ENCODE measurements at regions not wholly inside any gene's neighbourhood (a gene's known extent, or its start where the extent isn't known, plus 50 kb on each side); places are given as distances from the start of the nearest gene placed in this dataset.
"Not testable (repeated sequence)": the region's sequence is repeated elsewhere in the genome, so short reads cannot be mapped to it uniquely, and the experiment has no call there.

GRCh38 chr5:74388411-74388810 lies 252.1 kb downstream of the ENC1 start:
- H3K36me3 ChIP-seq (ENCODE audit: insufficient read depth); H3K4me3 ChIP-seq (ENCODE audit: low read depth, low read length); DNase-seq (ENCODE audit: extremely low spot score); H3K27ac ChIP-seq (ENCODE audit: low read depth); H3K4me1 ChIP-seq (ENCODE audit: insufficient read depth): not testable (repeated sequence)
- WGBS, result 95% methylated on average over 2 of the region's 2 CpGs

GRCh38 chr5:74386571-74387334 lies 253.8 kb downstream of the ENC1 start:
- peaks cover 6% of the 10 kb centered on the region for H3K4me1 ChIP-seq (ENCODE audit: insufficient read depth)
- no peaks in the 10 kb centered on the region for H3K36me3 ChIP-seq (ENCODE audit: insufficient read depth)
- H3K27ac ChIP-seq (ENCODE audit: low read depth), result no peak overlapping the region
- 94% methylated on average over 4 of the region's 4 CpGs for WGBS
- H3K4me3 ChIP-seq (ENCODE audit: low read depth, low read length), result no peak overlapping the region
- DNase-seq (ENCODE audit: extremely low spot score), result no peak

GRCh38 chr5:74384851-74385250 lies 255.7 kb downstream of the ENC1 start:
- 33% methylated on average over 2 of the region's 2 CpGs for WGBS
- Histone ChIP-seq H3K4me1 (ENCODE audit: insufficient read depth) (peaks cover 6% of the 10 kb centered on the region), H3K36me3 (ENCODE audit: insufficient read depth) (no peaks in the 10 kb centered on the region), H3K27ac (ENCODE audit: low read depth) (no peak overlapping the region), H3K4me3 (ENCODE audit: low read depth, low read length) (no peak overlapping the region)
- no peak for DNase-seq (ENCODE audit: extremely low spot score)

GRCh38 chr5:74382987-74383593 lies 257.4 kb downstream of the ENC1 start:
- H3K36me3 ChIP-seq (ENCODE audit: insufficient read depth), result no peaks in the 10 kb centered on the region
- H3K4me1 ChIP-seq (ENCODE audit: insufficient read depth), result peaks cover 6% of the 10 kb centered on the region
- no peak overlapping the region for H3K27ac ChIP-seq (ENCODE audit: low read depth)
- H3K4me3 ChIP-seq (ENCODE audit: low read depth, low read length), result no peak overlapping the region
- 35% methylated on average over 4 of the region's 4 CpGs for WGBS
- DNase-seq (ENCODE audit: extremely low spot score), result no peak

- no peaks in the 10 kb centered on the region for H3K36me3 ChIP-seq (ENCODE audit: insufficient read depth)
- H3K27ac ChIP-seq (ENCODE audit: low read depth), result no peak overlapping the region
- 64% methylated on average over 3 of the region's 3 CpGs for WGBS
- peaks cover 6% of the 10 kb centered on the region for H3K4me1 ChIP-seq (ENCODE audit: insufficient read depth)
- DNase-seq (ENCODE audit: extremely low spot score), result no peak
- no peak overlapping the region for H3K4me3 ChIP-seq (ENCODE audit: low read depth, low read length)
These were observed 258.2 kb downstream of the ENC1 start for GRCh38 chr5:74382123-74382855.

GRCh38 chr5:74380193-74380592 lies 260.3 kb downstream of the ENC1 start:
- peaks cover 6% of the 10 kb centered on the region for H3K4me1 ChIP-seq (ENCODE audit: insufficient read depth)
- no peaks in the 10 kb centered on the region for H3K36me3 ChIP-seq (ENCODE audit: insufficient read depth)
- DNase-seq (ENCODE audit: extremely low spot score), result no peak
- H3K4me3 ChIP-seq (ENCODE audit: low read depth, low read length), result no peak overlapping the region
- 88% methylated on average over 5 of the region's 5 CpGs for WGBS
- no peak overlapping the region for H3K27ac ChIP-seq (ENCODE audit: low read depth)

GRCh38 chr5:74378464-74378863 lies 262.1 kb downstream of the ENC1 start:
- DNase-seq (ENCODE audit: extremely low spot score), result no peak
- H3K4me1 ChIP-seq (ENCODE audit: insufficient read depth), result peaks cover 1% of the 10 kb centered on the region
- no peaks in the 10 kb centered on the region for H3K36me3 ChIP-seq (ENCODE audit: insufficient read depth)
- H3K4me3 ChIP-seq (ENCODE audit: low read depth, low read length), result no peak overlapping the region
- no peak overlapping the region for H3K27ac ChIP-seq (ENCODE audit: low read depth)
- WGBS, result 92% methylated on average over 1 of the region's 1 CpG

GRCh38 chr5:74376187-74376586 lies 264.3 kb downstream of the ENC1 start:
- Histone ChIP-seq H3K27ac (ENCODE audit: low read depth) (no peak overlapping the region), H3K36me3 (ENCODE audit: insufficient read depth) (no peaks in the 10 kb centered on the region), H3K4me3 (ENCODE audit: low read depth, low read length) (no peak overlapping the region), H3K4me1 (ENCODE audit: insufficient read depth) (no peaks in the 10 kb centered on the region)
- no peak for DNase-seq (ENCODE audit: extremely low spot score)
- WGBS, result 67% methylated on average over 1 of the region's 1 CpG

GRCh38 chr5:74375271-74375670 lies 265.3 kb downstream of the ENC1 start:
- 59% methylated on average over 2 of the region's 2 CpGs for WGBS
- Histone ChIP-seq H3K36me3 (ENCODE audit: insufficient read depth) (no peaks in the 10 kb centered on the region), H3K4me3 (ENCODE audit: low read depth, low read length) (no peak overlapping the region), H3K4me1 (ENCODE audit: insufficient read depth) (no peaks in the 10 kb centered on the region), H3K27ac (ENCODE audit: low read depth) (no peak overlapping the region)
- DNase-seq (ENCODE audit: extremely low spot score), result no peak

GRCh38 chr5:74374656-74375055 lies 265.9 kb downstream of the ENC1 start:
- Histone ChIP-seq H3K4me3 (ENCODE audit: low read depth, low read length) (no peak overlapping the region), H3K36me3 (ENCODE audit: insufficient read depth) (no peaks in the 10 kb centered on the region), H3K27ac (ENCODE audit: low read depth) (no peak overlapping the region), H3K4me1 (ENCODE audit: insufficient read depth) (no peaks in the 10 kb centered on the region)
- WGBS, result 81% methylated on average over 4 of the region's 4 CpGs
- no peak for DNase-seq (ENCODE audit: extremely low spot score)

GRCh38 chr5:74373076-74373475 lies 267.5 kb downstream of the ENC1 start:
- DNase-seq (ENCODE audit: extremely low spot score), result no peak
- 52% methylated on average over 1 of the region's 1 CpG for WGBS
- Histone ChIP-seq H3K4me3 (ENCODE audit: low read depth, low read length) (no peak overlapping the region), H3K36me3 (ENCODE audit: insufficient read depth) (no peaks in the 10 kb centered on the region), H3K27ac (ENCODE audit: low read depth) (no peak overlapping the region), H3K4me1 (ENCODE audit: insufficient read depth) (no peaks in the 10 kb centered on the region)

GRCh38 chr5:74372502-74373064 lies 267.9 kb downstream of the ENC1 start:
- 87% methylated on average over 5 of the region's 5 CpGs for WGBS
- Histone ChIP-seq H3K4me3 (ENCODE audit: low read depth, low read length) (no peak overlapping the region), H3K27ac (ENCODE audit: low read depth) (no peak overlapping the region), H3K36me3 (ENCODE audit: insufficient read depth) (no peaks in the 10 kb centered on the region), H3K4me1 (ENCODE audit: insufficient read depth) (no peaks in the 10 kb centered on the region)
- DNase-seq (ENCODE audit: extremely low spot score), result no peak

- WGBS, result 82% methylated on average over 3 of the region's 3 CpGs
- Histone ChIP-seq H3K36me3 (ENCODE audit: insufficient read depth) (no peaks in the 10 kb centered on the region), H3K4me3 (ENCODE audit: low read depth, low read length) (no peak overlapping the region), H3K27ac (ENCODE audit: low read depth) (no peak overlapping the region), H3K4me1 (ENCODE audit: insufficient read depth) (no peaks in the 10 kb centered on the region)
- DNase-seq (ENCODE audit: extremely low spot score), result no peak
These were observed 268.5 kb downstream of the ENC1 start for GRCh38 chr5:74372051-74372450.

- H3K36me3 ChIP-seq (ENCODE audit: insufficient read depth), result no peaks in the 10 kb centered on the region
- no peak overlapping the region for H3K27ac ChIP-seq (ENCODE audit: low read depth)
- no peaks in the 10 kb centered on the region for H3K4me1 ChIP-seq (ENCODE audit: insufficient read depth)
- 96% methylated on average over 5 of the region's 5 CpGs for WGBS
- DNase-seq (ENCODE audit: extremely low spot score), result no peak
- no peak overlapping the region for H3K4me3 ChIP-seq (ENCODE audit: low read depth, low read length)
These were observed 268.9 kb downstream of the ENC1 start for GRCh38 chr5:74371621-74372020.
